ENCODE measurements at regions not wholly inside any gene's neighbourhood (a gene's known extent, or its start where the extent isn't known, plus 50 kb on each side); places are given as distances from the start of the nearest gene placed in this dataset.

GRCh38 chr18:34626404-34627136, 83.5 kb upstream of the DTNA start:
- no peak overlapping the region for H3K14ac ChIP-seq (ENCODE audit: low read length)
- H3K18ac ChIP-seq (ENCODE audit: low read length), result no peak overlapping the region
- peaks cover 0 to 1% of the 10 kb centered on the region in 2 donors for H3K9me3 ChIP-seq (replicated peaks in 1 of 2; ENCODE audit: control insufficient read depth in 2 of 2, insufficient read depth in 1 of 2, low read depth in 1 of 2, low read length in 2 of 2)
- no peak overlapping the region for H3K23ac ChIP-seq (ENCODE audit: low read depth, low read length, poor library complexity)
- H3K4me3 ChIP-seq (ENCODE audit: low read length in 2 of 2), result no peak overlapping the region
- H2AFZ ChIP-seq (ENCODE audit: low read length), result no peak overlapping the region
- no peaks in the 10 kb centered on the region for H3K36me3 ChIP-seq (replicated peaks in 1 of 2; ENCODE audit: control insufficient read depth in 2 of 2, insufficient read depth in 2 of 2, low read length in 2 of 2)
- no peaks in the 10 kb centered on the region for H3K27me3 ChIP-seq (ENCODE audit: control insufficient read depth in 3 of 3, insufficient read depth in 3 of 3, low read depth in 1 of 3, low read length in 3 of 3)
- no peak overlapping the region for H3K4me2 ChIP-seq (ENCODE audit: insufficient read depth, low read length, poor library complexity, severe bottlenecking)
- H3K9ac ChIP-seq (ENCODE audit: low read depth, low read length, poor library complexity), result no peak overlapping the region
- H3K27ac ChIP-seq (replicated peaks; ENCODE audit: low read length), result no peak overlapping the region
- no CpG with 5 or more reads among the region's 2 CpGs for WGBS, 2 donors (ENCODE audit: extremely low coverage in 2 of 2, insufficient read length in 2 of 2, insufficient replicate concordance in 1 of 2)
- no peak overlapping the region for H2BK5ac ChIP-seq (ENCODE audit: low read length)
- no peak overlapping the region for H4K8ac ChIP-seq (ENCODE audit: low read depth, low read length)
- H2BK15ac ChIP-seq (ENCODE audit: low read length), result no peak overlapping the region
- H3K4ac ChIP-seq (ENCODE audit: low read length), result no peak overlapping the region
- no peaks in the 10 kb centered on the region for H3K79me1 ChIP-seq (ENCODE audit: low read depth, low read length)
- H4K91ac ChIP-seq (ENCODE audit: low read depth, low read length, poor library complexity), result no peak overlapping the region
- no peak for DNase-seq (ENCODE audit: low spot score)
- H3K4me1 ChIP-seq (ENCODE audit: control insufficient read depth in 2 of 2, insufficient read depth in 1 of 2, low read depth in 1 of 2, low read length in 2 of 2), result no peaks in the 10 kb centered on the region
- H2AK5ac ChIP-seq (ENCODE audit: low read depth, low read length), result no peak overlapping the region
- no peak overlapping the region for H2BK12ac ChIP-seq (ENCODE audit: low read length)
- no peak overlapping the region for H2BK120ac ChIP-seq (ENCODE audit: low read depth, low read length)

- no peak overlapping the region for H3K18ac ChIP-seq (ENCODE audit: low read length)
- no peaks in the 10 kb centered on the region for H3K36me3 ChIP-seq (replicated peaks in 1 of 2; ENCODE audit: control insufficient read depth in 2 of 2, insufficient read depth in 2 of 2, low read length in 2 of 2)
- no peak overlapping the region for H2AFZ ChIP-seq (ENCODE audit: low read length)
- H4K91ac ChIP-seq (ENCODE audit: low read depth, low read length, poor library complexity), result no peak overlapping the region
- no peak overlapping the region for H2BK120ac ChIP-seq (ENCODE audit: low read depth, low read length)
- no peak overlapping the region for H3K23ac ChIP-seq (ENCODE audit: low read depth, low read length, poor library complexity)
- H3K9ac ChIP-seq (ENCODE audit: low read depth, low read length, poor library complexity), result no peak overlapping the region
- H3K4me1 ChIP-seq (ENCODE audit: control insufficient read depth in 2 of 2, insufficient read depth in 1 of 2, low read depth in 1 of 2, low read length in 2 of 2), result peaks cover 0 to 2% of the 10 kb centered on the region in 2 donors
- DNase-seq (ENCODE audit: low spot score), result no peak
- no peak overlapping the region for H3K14ac ChIP-seq (ENCODE audit: low read length)
- H2BK5ac ChIP-seq (ENCODE audit: low read length), result no peak overlapping the region
- no peak overlapping the region for H2BK12ac ChIP-seq (ENCODE audit: low read length)
- H2BK15ac ChIP-seq (ENCODE audit: low read length), result no peak overlapping the region
- H3K9me3 ChIP-seq (replicated peaks in 1 of 2; ENCODE audit: control insufficient read depth in 2 of 2, insufficient read depth in 1 of 2, low read depth in 1 of 2, low read length in 2 of 2), result peaks cover 0 to 1% of the 10 kb centered on the region in 2 donors
- H3K4me2 ChIP-seq (ENCODE audit: insufficient read depth, low read length, poor library complexity, severe bottlenecking), result no peak overlapping the region
- WGBS, 2 donors (ENCODE audit: extremely low coverage in 2 of 2, insufficient read length in 2 of 2, insufficient replicate concordance in 1 of 2), result no CpG with 5 or more reads among the region's 2 CpGs
- H3K4me3 ChIP-seq (ENCODE audit: low read length in 2 of 2), result no peak overlapping the region
- no peak overlapping the region for H4K8ac ChIP-seq (ENCODE audit: low read depth, low read length)
- no peaks in the 10 kb centered on the region for H3K27me3 ChIP-seq (ENCODE audit: control insufficient read depth in 3 of 3, insufficient read depth in 3 of 3, low read depth in 1 of 3, low read length in 3 of 3)
- no peak overlapping the region for H3K27ac ChIP-seq (replicated peaks; ENCODE audit: low read length)
- H3K4ac ChIP-seq (ENCODE audit: low read length), result no peak overlapping the region
- H2AK5ac ChIP-seq (ENCODE audit: low read depth, low read length), result no peak overlapping the region
- no peaks in the 10 kb centered on the region for H3K79me1 ChIP-seq (ENCODE audit: low read depth, low read length)
Observed at GRCh38 chr18:34627137-34627920, 82.8 kb upstream of the DTNA start.

DNA sequence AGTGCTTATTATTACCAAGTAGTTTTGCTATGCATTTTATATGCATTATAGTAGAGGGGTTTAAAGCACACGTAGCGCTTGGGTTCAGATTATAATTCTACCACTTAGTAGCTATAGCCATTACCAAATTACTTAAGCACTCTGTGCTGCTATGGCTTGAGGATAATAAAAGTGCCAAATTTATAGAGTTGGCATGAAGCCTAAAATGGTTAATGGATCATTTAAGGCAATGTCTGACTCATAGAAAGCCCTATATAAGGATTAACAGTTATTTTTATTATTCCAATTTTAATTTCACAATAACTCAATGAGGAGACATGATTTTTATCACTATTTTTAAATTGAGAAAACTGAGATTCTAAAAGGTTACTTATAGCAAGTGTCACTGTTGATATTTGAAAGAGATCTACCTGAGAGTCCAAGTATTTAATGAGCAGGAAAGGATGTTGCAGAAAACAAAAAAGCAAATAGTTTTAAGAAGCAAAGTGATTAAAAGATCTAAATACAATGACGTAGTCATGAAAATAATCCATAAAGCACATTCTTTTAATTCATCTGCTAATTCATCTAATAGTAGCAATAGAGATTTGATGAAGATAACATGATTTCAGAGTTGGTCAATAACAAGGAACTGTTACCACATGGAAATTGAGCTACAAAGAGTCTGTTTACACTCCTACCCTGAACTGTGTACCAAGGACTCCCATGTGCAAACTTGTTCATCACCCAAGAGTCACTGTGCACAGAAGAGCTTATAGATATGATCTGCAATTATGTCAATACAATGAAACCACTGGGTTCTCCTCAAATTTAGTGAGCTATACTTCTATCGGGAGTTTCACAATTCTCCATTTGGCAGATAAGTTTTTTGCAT, 78.8 kb upstream of the DTNA start:
- Histone ChIP-seq H2AFZ (ENCODE audit: low read length) (no peak overlapping the region), H2BK5ac (ENCODE audit: low read length) (no peak overlapping the region), H2BK120ac (ENCODE audit: low read depth, low read length) (no peak overlapping the region), H3K9me3 (replicated peaks in 1 of 2; ENCODE audit: control insufficient read depth in 2 of 2, insufficient read depth in 1 of 2, low read depth in 1 of 2, low read length in 2 of 2) (no peaks in the 10 kb centered on the region), H3K4me3 (ENCODE audit: low read length in 2 of 2) (no peak overlapping the region), H3K27ac (replicated peaks; ENCODE audit: low read length) (no peak overlapping the region), H3K36me3 (replicated peaks in 1 of 2; ENCODE audit: control insufficient read depth in 2 of 2, insufficient read depth in 2 of 2, low read length in 2 of 2) (no peaks in the 10 kb centered on the region), H3K4me1 (ENCODE audit: control insufficient read depth in 2 of 2, insufficient read depth in 1 of 2, low read depth in 1 of 2, low read length in 2 of 2) (peaks cover 0 to 2% of the 10 kb centered on the region in 2 donors), H2BK15ac (ENCODE audit: low read length) (no peak overlapping the region), H2BK12ac (ENCODE audit: low read length) (no peak overlapping the region), H3K4me2 (ENCODE audit: insufficient read depth, low read length, poor library complexity, severe bottlenecking) (no peak overlapping the region), H3K23ac (ENCODE audit: low read depth, low read length, poor library complexity) (no peak overlapping the region), H2AK5ac (ENCODE audit: low read depth, low read length) (no peak overlapping the region), H3K4ac (ENCODE audit: low read length) (no peak overlapping the region), H3K27me3 (ENCODE audit: control insufficient read depth in 3 of 3, insufficient read depth in 3 of 3, low read depth in 1 of 3, low read length in 3 of 3) (no peaks in the 10 kb centered on the region), H3K14ac (ENCODE audit: low read length) (no peak overlapping the region), H3K18ac (ENCODE audit: low read length) (no peak overlapping the region), H4K8ac (ENCODE audit: low read depth, low read length) (no peak overlapping the region), H3K9ac (ENCODE audit: low read depth, low read length, poor library complexity) (no peak overlapping the region), H4K91ac (ENCODE audit: low read depth, low read length, poor library complexity) (no peak overlapping the region), H3K79me1 (ENCODE audit: low read depth, low read length) (no peaks in the 10 kb centered on the region)
- no peak for DNase-seq (ENCODE audit: low spot score)
- WGBS, 2 donors (ENCODE audit: extremely low coverage in 2 of 2, insufficient read length in 2 of 2, insufficient replicate concordance in 1 of 2), result no CpG with 5 or more reads among the region's 4 CpGs

Measured in neuronal stem cell (in vitro differentiated cells).